ENCODE measurements at regions not wholly inside any gene's neighbourhood (a gene's known extent, or its start where the extent isn't known, plus 50 kb on each side); places are given as distances from the start of the nearest gene placed in this dataset.

GRCh38 chr1:113242481-113242880 is 147.8 kb upstream of the MAGI3 start:
- Histone ChIP-seq H3K27me3 (ENCODE audit: insufficient read depth, low read length) (no peaks in the 10 kb centered on the region), H4K20me1 (ENCODE audit: insufficient read depth, low read length) (no peaks in the 10 kb centered on the region), H3K4me2 (ENCODE audit: low read length) (no peak overlapping the region), H2AFZ (ENCODE audit: low read length) (no peak overlapping the region), H3K4me1 (ENCODE audit: insufficient read depth, low read length, severe bottlenecking) (no peaks in the 10 kb centered on the region), H3K27ac (ENCODE audit: low read depth, low read length, poor library complexity, severe bottlenecking) (no peak overlapping the region), H3K36me3 (ENCODE audit: insufficient read depth, low read length) (no peaks in the 10 kb centered on the region), H3F3A (ENCODE audit: insufficient read depth, low read length) (no peaks in the 10 kb centered on the region), H3K4me3 (ENCODE audit: low read depth, low read length, poor library complexity, severe bottlenecking) (no peak overlapping the region), H3K9me2 (ENCODE audit: low read depth, low read length) (no peaks in the 10 kb centered on the region), H3K9me3 (ENCODE audit: low read length) (no peaks in the 10 kb centered on the region), H3K9ac (ENCODE audit: low read length) (no peak overlapping the region), H3K79me2 (ENCODE audit: insufficient read depth, low read length) (no peaks in the 10 kb centered on the region)
- TF ChIP-seq CTCF (IDR thresholded peaks at IDR 0.05; ENCODE audit: low read length) (no peak), EZH2 (IDR thresholded peaks at IDR 0.05; ENCODE audit: borderline replicate concordance, low read length) (no peak)

- Histone ChIP-seq H4K20me1 (ENCODE audit: insufficient read depth, low read length) (no peaks in the 10 kb centered on the region), H3K79me2 (ENCODE audit: insufficient read depth, low read length) (no peaks in the 10 kb centered on the region), H3K9me2 (ENCODE audit: low read depth, low read length) (no peaks in the 10 kb centered on the region), H3K36me3 (ENCODE audit: insufficient read depth, low read length) (no peaks in the 10 kb centered on the region), H2AFZ (ENCODE audit: low read length) (no peak overlapping the region), H3K4me2 (ENCODE audit: low read length) (no peak overlapping the region), H3F3A (ENCODE audit: insufficient read depth, low read length) (no peaks in the 10 kb centered on the region), H3K27me3 (ENCODE audit: insufficient read depth, low read length) (no peaks in the 10 kb centered on the region), H3K9ac (ENCODE audit: low read length) (no peak overlapping the region), H3K4me3 (ENCODE audit: low read depth, low read length, poor library complexity, severe bottlenecking) (no peak overlapping the region), H3K27ac (ENCODE audit: low read depth, low read length, poor library complexity, severe bottlenecking) (no peak overlapping the region), H3K4me1 (ENCODE audit: insufficient read depth, low read length, severe bottlenecking) (no peaks in the 10 kb centered on the region), H3K9me3 (ENCODE audit: low read length) (no peaks in the 10 kb centered on the region)
- no peak for TF ChIP-seq CTCF (IDR thresholded peaks at IDR 0.05; ENCODE audit: low read length)
These were observed 146.8 kb upstream of the MAGI3 start for GRCh38 chr1:113243529-113243928.

GRCh38 chr1:113244112-113244820 is 146.0 kb upstream of the MAGI3 start:
- TF ChIP-seq EZH2 (IDR thresholded peaks at IDR 0.05; ENCODE audit: borderline replicate concordance, low read length) (no peak), CTCF (IDR thresholded peaks at IDR 0.05; ENCODE audit: low read length) (no peak)
- H3K4me1 ChIP-seq (ENCODE audit: insufficient read depth, low read length, severe bottlenecking), result no peaks in the 10 kb centered on the region
- H3K4me2 ChIP-seq (ENCODE audit: low read length), result no peak overlapping the region
- H3K9ac ChIP-seq (ENCODE audit: low read length), result no peak overlapping the region
- H3K9me3 ChIP-seq (ENCODE audit: low read length), result no peaks in the 10 kb centered on the region
- no peaks in the 10 kb centered on the region for H3K79me2 ChIP-seq (ENCODE audit: insufficient read depth, low read length)
- H4K20me1 ChIP-seq (ENCODE audit: insufficient read depth, low read length), result no peaks in the 10 kb centered on the region
- H3K9me2 ChIP-seq (ENCODE audit: low read depth, low read length), result no peaks in the 10 kb centered on the region
- no peaks in the 10 kb centered on the region for H3K36me3 ChIP-seq (ENCODE audit: insufficient read depth, low read length)
- H2AFZ ChIP-seq (ENCODE audit: low read length), result no peak overlapping the region
- H3K27me3 ChIP-seq (ENCODE audit: insufficient read depth, low read length), result no peaks in the 10 kb centered on the region
- no peak overlapping the region for H3K27ac ChIP-seq (ENCODE audit: low read depth, low read length, poor library complexity, severe bottlenecking)
- H3F3A ChIP-seq (ENCODE audit: insufficient read depth, low read length), result no peaks in the 10 kb centered on the region
- no peak overlapping the region for H3K4me3 ChIP-seq (ENCODE audit: low read depth, low read length, poor library complexity, severe bottlenecking)

Measured in OCI-LY1 (cell line).